HuH-7.5 (cell line): ENCODE measurements at regions not wholly inside any gene's neighbourhood (a gene's known extent, or its start where the extent isn't known, plus 50 kb on each side); places are given as distances from the start of the nearest gene placed in this dataset.

Experiments
- DNase-seq: peaks from one replicate; pipeline ENCODE4 v3.0.0; 2011; ENCODE audit warnings: low spot score

- DNase-seq, result no peak
Measured at GRCh38 chr14:76664790-76665189, 96.5 kb upstream of the VASH1 start.

GRCh38 chr14:76666746-76667145 lies 94.5 kb upstream of the VASH1 start:
- DNase-seq, result no peak

GRCh38 chr14:76669770-76670169 lies 91.5 kb upstream of the VASH1 start:
- no peak for DNase-seq

GRCh38 chr14:76672123-76672522 lies 89.1 kb upstream of the VASH1 start:
- no peak for DNase-seq

GRCh38 chr14:76673261-76673660 lies 88.0 kb upstream of the VASH1 start:
- no peak for DNase-seq

- DNase-seq, result no peak
Measured at GRCh38 chr14:76675046-76675445, 86.2 kb upstream of the VASH1 start.

- no peak for DNase-seq
Measured at GRCh38 chr14:76676539-76676938, 84.7 kb upstream of the VASH1 start.

GRCh38 chr14:76677534-76678145 lies 83.6 kb upstream of the VASH1 start:
- no peak for DNase-seq

GRCh38 chr14:76678244-76678800 lies 82.9 kb upstream of the VASH1 start:
- no peak for DNase-seq

GRCh38 chr14:76682367-76682766 lies 78.9 kb upstream of the VASH1 start:
- no peak for DNase-seq

- no peak for DNase-seq
Measured at GRCh38 chr14:76686646-76687045, 74.6 kb upstream of the VASH1 start.

- DNase-seq, result peak; percentile 18
Measured at GRCh38 chr14:76687611-76688382, 73.5 kb upstream of the VASH1 start.

- DNase-seq, result no peak
Measured at GRCh38 chr14:76688383-76688671, 72.9 kb upstream of the VASH1 start.

- DNase-seq, result no peak
Measured at GRCh38 chr14:76690502-76691105, 70.7 kb upstream of the VASH1 start.

GRCh38 chr14:76694106-76694505 lies 67.2 kb upstream of the VASH1 start:
- no peak for DNase-seq

- DNase-seq, result no peak
Measured at GRCh38 chr14:76695263-76695920, 65.9 kb upstream of the VASH1 start.

GRCh38 chr14:76696361-76696760 lies 64.9 kb upstream of the VASH1 start:
- no peak for DNase-seq

GRCh38 chr14:76696791-76697190 lies 64.5 kb upstream of the VASH1 start:
- DNase-seq, result no peak

GRCh38 chr14:76697246-76697905 lies 63.9 kb upstream of the VASH1 start:
- no peak for DNase-seq

- DNase-seq, result no peak
Measured at GRCh38 chr14:76698191-76698590, 63.1 kb upstream of the VASH1 start.

GRCh38 chr14:76698631-76699030 lies 62.6 kb upstream of the VASH1 start:
- DNase-seq, result no peak

GRCh38 chr14:76699209-76699938 lies 61.9 kb upstream of the VASH1 start:
- DNase-seq, result no peak
